ENCODE measurements at regions not wholly inside any gene's neighbourhood (a gene's known extent, or its start where the extent isn't known, plus 50 kb on each side); places are given as distances from the start of the nearest gene placed in this dataset.

DNA sequence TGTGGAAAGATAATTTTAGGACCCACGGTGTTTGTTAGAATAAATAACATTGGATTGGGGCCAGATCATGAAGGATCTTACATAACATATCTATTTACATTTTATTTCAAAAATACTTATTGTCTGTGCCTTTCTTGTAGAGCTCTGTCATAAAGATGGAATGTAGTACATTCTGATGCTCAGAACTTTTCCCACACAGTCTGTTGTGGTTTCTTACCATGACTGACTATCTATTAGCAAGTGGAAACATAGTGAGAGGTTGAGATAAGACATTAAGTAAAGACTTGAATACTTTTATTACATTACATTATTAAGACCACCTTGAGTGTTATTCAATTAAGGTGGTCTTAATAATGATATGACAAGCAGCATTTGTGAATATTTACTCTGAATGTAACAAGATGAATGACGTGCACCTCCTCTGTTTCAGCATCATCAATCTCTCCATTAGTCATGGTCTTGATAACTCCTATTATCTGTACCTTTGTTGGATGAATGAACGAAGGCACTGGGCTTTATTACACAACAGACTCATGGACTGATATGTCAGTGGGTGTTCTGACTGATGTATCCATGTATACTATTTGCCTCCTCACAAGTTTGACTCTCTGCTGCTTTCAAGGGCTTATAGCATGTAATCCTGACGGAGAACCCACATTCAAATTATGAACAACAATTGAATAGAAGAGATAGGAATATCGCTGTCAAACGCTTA lies 883.0 kb upstream of the FLRT2 start:
- Histone ChIP-seq H3K4me1 (ENCODE audit: control insufficient read depth in 1 of 2, insufficient read depth in 1 of 2, low read depth in 1 of 2, low read length in 1 of 2) (no peaks in the 10 kb centered on the region), H3K36me3 (no peaks in the 10 kb centered on the region), H3K9me3 (no peaks in the 10 kb centered on the region), H3K4me3 (ENCODE audit: low read depth in 1 of 2, low read length in 1 of 2) (no peak overlapping the region), H3K27ac (no peak overlapping the region), H3K27me3 (no peaks in the 10 kb centered on the region)
- TF ChIP-seq, protein P1, sequence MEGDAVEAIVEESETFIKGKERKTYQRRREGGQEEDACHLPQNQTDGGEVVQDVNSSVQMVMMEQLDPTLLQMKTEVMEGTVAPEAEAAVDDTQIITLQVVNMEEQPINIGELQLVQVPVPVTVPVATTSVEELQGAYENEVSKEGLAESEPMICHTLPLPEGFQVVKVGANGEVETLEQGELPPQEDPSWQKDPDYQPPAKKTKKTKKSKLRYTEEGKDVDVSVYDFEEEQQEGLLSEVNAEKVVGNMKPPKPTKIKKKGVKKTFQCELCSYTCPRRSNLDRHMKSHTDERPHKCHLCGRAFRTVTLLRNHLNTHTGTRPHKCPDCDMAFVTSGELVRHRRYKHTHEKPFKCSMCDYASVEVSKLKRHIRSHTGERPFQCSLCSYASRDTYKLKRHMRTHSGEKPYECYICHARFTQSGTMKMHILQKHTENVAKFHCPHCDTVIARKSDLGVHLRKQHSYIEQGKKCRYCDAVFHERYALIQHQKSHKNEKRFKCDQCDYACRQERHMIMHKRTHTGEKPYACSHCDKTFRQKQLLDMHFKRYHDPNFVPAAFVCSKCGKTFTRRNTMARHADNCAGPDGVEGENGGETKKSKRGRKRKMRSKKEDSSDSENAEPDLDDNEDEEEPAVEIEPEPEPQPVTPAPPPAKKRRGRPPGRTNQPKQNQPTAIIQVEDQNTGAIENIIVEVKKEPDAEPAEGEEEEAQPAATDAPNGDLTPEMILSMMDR (IDR thresholded peaks at IDR 0.05): no peak

DNA sequence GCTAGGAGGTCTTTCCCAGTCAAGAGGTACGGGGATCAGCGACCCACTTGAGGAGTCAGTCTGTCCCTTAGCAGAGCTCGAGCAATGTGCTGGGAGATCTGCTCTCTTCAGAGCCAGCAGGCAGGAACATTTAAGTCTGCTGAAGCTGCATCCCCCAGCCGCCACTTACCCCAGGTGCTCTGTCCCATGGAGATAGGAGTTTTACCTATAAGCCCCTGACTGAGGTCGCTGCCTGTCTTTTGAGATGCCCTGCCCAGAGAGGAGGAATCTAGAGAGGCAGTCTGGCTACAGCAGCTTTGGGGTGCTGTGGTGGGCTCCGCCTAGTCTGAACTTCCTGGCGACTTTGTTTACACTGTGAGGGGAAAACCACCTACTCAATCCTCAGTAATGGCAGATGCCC lies 874.9 kb upstream of the FLRT2 start:
- no peak overlapping the region for H3K4me3 ChIP-seq (ENCODE audit: low read depth in 1 of 2, low read length in 1 of 2)
- no peak overlapping the region for H3K27ac ChIP-seq
- H3K36me3 ChIP-seq: no peaks in the 10 kb centered on the region
- H3K4me1 ChIP-seq (ENCODE audit: control insufficient read depth in 1 of 2, insufficient read depth in 1 of 2, low read depth in 1 of 2, low read length in 1 of 2): no peaks in the 10 kb centered on the region
- H3K9me3 ChIP-seq: no peaks in the 10 kb centered on the region
- H3K27me3 ChIP-seq: no peaks in the 10 kb centered on the region
- TF ChIP-seq, protein P1 (IDR thresholded peaks at IDR 0.05): no peak

DNA sequence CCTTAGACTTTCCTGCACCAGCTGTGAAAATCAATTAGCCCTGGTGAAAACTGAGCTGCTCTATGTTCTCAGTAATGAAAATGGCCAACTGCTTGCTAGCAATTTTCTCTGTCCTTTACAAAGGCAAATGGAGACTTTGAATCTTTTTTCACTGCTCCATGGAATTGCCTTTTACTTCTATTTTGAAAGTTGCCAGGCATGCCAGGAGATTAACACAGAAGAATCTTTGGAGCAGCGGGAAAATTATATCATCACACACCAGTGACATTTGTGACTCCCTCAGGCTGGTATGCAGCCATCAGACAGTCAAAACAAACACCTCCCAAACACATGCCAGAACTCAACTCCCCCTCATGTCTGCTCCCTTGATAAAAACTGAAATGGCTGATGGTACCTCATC lies 872.0 kb upstream of the FLRT2 start:
- H3K4me1 ChIP-seq (ENCODE audit: control insufficient read depth in 1 of 2, insufficient read depth in 1 of 2, low read depth in 1 of 2, low read length in 1 of 2): no peaks in the 10 kb centered on the region
- no peaks in the 10 kb centered on the region for H3K9me3 ChIP-seq
- H3K27ac ChIP-seq: no peak overlapping the region
- no peaks in the 10 kb centered on the region for H3K27me3 ChIP-seq
- TF ChIP-seq, protein P1 (IDR thresholded peaks at IDR 0.05): no peak
- H3K4me3 ChIP-seq (ENCODE audit: low read depth in 1 of 2, low read length in 1 of 2): no peak overlapping the region
- no peaks in the 10 kb centered on the region for H3K36me3 ChIP-seq

DNA sequence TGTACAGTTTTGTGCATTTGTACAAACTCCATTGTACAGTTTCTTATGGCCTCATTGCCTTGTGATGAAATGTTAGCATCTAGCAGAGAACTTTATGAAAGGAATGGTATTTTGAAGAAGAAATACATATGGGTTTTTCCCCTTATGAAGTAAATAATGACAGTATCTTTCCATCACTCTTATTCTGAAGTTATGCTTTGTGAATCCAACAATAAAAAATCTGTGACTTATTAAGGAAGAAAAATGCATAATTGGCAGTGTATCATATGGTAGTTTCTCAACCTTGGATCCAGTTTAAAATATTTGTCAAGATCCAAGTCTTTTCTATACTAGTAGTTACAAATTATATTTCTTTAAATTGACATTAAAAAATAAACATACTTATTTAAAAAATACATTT lies 859.1 kb upstream of the FLRT2 start:
- TF ChIP-seq, protein P1 (IDR thresholded peaks at IDR 0.05): no peak

DNA sequence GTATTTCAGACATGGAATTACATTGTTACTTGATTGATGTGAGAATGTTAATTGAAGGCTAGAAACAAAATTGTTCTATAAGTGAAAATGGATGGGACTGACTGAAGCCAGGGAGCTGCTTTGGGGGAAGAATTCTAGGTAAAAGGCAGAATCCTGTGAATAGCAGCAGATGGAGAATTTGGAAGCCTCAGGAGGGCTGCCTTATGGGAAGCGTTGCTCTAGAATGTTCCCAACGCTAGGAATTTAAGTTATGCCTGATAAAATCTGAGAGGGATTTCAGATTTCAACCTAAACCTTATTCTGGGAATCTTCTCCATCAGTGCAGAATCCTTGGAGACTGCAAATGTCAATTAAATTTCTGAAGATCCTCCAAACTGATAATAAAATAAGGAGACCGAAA lies 858.2 kb upstream of the FLRT2 start:
- Histone ChIP-seq H3K4me1 (ENCODE audit: control insufficient read depth in 1 of 2, insufficient read depth in 1 of 2, low read depth in 1 of 2, low read length in 1 of 2) (no peaks in the 10 kb centered on the region), H3K4me3 (ENCODE audit: low read depth in 1 of 2, low read length in 1 of 2) (no peak overlapping the region), H3K27me3 (no peaks in the 10 kb centered on the region), H3K9me3 (no peaks in the 10 kb centered on the region), H3K27ac (no peak overlapping the region), H3K36me3 (no peaks in the 10 kb centered on the region)
- TF ChIP-seq, protein P1 (IDR thresholded peaks at IDR 0.05): no peak

More for the DNA sequence above, 859.1 kb upstream of the FLRT2 start:
- Histone ChIP-seq H3K36me3 (no peaks in the 10 kb centered on the region), H3K27ac (no peak overlapping the region), H3K27me3 (no peaks in the 10 kb centered on the region), H3K4me3 (ENCODE audit: low read depth in 1 of 2, low read length in 1 of 2) (no peak overlapping the region), H3K9me3 (no peaks in the 10 kb centered on the region), H3K4me1 (ENCODE audit: control insufficient read depth in 1 of 2, insufficient read depth in 1 of 2, low read depth in 1 of 2, low read length in 1 of 2) (no peaks in the 10 kb centered on the region)
